GM21717 (cell line): ENCODE measurements at regions not wholly inside any gene's neighbourhood (a gene's known extent, or its start where the extent isn't known, plus 50 kb on each side); places are given as distances from the start of the nearest gene placed in this dataset.
"Not testable (repeated sequence)": the region's sequence is repeated elsewhere in the genome, so short reads cannot be mapped to it uniquely, and the experiment has no call there.

Experiments
- ATAC-seq: cut with Tn5 transposase; IDR thresholded peaks from one replicate; pipeline ENCODE4 v1.9.1; 2021; ENCODE audit warnings: mild to moderate bottlenecking, moderate library complexity; ENCODE audit not compliant: unreplicated experiment

- ATAC-seq = no peak
These were observed 103.0 kb upstream of the NUDT6 start for GRCh38 chr4:123025398-123025797.

GRCh38 chr4:123026015-123026414 is 103.6 kb upstream of the NUDT6 start:
- not testable (repeated sequence) for ATAC-seq

DNA sequence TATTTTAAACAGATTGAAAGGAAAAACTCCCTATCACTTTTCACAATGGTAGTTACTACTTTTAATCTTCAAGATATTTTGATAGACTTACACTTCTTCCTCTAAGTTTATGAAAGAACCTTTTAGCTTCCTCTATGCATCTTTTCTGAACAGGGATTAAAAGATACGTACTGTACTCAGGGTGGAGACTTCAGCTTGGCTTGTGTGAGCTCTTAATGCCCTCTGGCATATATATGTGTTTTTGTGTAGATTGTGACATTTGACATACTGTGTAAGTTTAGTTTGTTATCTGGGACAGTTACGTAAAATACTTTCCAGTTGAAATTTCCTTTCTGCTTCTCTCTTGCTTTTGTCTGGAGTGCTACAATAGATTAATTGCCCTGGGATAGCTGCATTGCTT is 109.3 kb upstream of the NUDT6 start:
- no peak for ATAC-seq

- ATAC-seq = no peak
These were observed 111.6 kb upstream of the NUDT6 start for GRCh38 chr4:123034023-123034422.

DNA sequence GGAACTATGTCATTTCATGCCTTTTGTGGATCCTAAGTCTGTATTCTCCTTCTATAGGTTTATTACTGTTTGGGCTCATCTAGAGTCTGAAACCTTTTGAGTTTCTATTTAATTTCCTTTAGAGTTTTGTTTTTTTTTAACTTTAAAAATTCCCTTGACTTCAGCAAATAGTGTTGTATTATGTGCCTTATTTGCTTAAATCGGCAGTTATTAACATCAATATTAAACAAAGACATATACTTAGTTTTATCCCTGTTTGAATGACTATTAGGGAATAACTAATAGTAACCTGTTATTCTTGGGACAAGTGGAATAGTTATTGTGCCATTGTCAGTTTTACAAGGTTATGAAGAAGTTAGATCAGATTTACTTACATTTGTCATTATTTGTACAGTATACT is 112.8 kb upstream of the NUDT6 start:
- no peak for ATAC-seq

DNA sequence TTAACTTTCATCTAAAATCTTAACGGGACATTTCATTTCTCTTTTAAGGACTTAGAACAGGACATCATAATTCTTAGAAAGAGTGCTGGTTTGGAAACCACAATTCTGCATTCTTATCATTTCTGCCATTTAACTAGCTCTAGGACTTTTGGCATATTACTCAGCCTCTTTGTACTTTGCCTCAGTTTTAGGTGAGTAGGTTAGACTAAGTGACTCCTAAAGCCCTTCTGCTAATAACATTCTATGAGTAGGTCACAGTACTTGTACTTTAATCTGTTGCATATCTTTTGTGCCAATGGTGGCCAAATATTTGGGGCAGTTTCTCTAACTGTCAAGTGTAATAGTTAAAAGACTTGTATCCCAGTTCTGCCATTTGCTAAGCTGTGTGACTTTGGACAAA is 115.4 kb upstream of the NUDT6 start:
- ATAC-seq = no peak

DNA sequence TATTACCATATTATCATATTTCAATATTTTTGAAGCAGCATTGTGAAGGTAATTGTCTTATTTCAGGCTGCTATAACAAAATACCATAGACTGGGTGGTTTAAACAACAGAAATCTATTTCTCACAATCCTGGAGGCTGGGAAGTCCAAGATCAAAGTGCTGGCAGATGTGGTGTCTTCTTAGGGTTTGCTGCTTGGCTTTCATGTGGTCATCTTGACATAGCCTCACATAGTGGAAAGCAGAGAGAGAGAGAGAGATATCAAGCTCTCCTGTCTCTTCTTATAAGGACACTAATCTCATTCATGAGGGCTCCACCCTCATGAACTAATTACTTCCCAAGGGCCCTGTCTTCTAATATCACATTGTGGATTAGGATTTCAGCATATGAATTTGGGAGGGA is 119.7 kb upstream of the NUDT6 start:
- ATAC-seq = no peak

DNA sequence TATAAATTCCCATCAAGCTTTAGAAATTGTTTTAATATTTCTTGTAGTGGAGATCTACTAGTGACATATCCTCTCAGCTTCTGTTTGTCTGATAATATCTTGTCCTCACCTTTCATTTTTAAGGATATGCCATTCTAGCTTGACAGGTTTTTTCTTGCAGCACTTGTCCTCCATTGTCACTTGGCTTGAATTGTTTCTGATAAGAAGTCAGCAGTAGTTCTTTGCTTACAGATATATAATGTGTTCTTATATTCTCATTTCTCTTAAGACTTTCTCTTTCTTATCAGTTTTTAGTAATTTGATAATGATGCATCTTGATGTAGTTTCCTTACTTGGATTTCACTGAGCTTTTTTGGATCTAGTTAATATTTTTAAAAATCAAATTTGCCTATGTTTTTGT is 120.6 kb upstream of the NUDT6 start:
- no peak for ATAC-seq

- ATAC-seq = no peak
These were observed 121.5 kb upstream of the NUDT6 start for GRCh38 chr4:123043793-123044425.

- no peak for ATAC-seq
These were observed 123.7 kb upstream of the NUDT6 start for GRCh38 chr4:123046096-123046495.

DNA sequence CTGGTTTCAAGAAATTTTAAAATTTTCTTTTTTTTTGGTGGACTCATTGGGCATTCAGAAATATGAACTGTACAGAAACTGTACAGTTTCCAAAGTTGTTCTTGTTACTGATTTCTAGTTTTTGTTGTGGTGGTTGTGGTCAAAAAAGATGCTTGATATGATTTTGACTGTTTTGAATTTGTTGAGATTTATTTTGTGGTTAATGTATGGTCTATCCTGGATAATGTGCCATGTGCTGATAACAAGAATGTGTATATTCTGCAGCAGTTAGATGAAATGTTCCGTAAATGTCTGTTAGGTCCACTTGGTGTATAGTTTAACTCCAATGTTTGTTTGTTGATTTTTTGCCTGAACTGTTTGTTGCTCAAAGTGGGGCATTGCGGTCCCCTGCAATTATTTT is 127.6 kb upstream of the NUDT6 start:
- ATAC-seq = no peak

DNA sequence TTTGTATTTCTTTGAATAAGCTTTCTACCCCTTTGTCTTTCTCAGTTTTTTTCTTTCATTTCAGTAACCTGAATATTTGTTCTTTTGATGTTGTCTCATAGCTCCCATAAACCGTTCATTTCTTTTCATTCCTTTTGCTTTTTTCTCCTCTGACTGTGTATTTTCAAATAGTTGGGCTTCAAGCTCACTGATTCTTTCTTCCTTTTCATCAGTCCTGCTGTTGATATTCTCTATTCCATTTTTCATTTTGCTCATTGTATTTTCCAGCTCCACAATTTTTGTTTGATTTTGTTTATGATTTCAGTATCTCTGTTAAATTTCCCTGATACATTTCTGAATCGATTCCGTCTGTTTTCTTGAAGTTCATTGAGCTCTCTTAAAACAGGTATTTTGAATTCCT is 129.6 kb upstream of the NUDT6 start:
- ATAC-seq = no peak

DNA sequence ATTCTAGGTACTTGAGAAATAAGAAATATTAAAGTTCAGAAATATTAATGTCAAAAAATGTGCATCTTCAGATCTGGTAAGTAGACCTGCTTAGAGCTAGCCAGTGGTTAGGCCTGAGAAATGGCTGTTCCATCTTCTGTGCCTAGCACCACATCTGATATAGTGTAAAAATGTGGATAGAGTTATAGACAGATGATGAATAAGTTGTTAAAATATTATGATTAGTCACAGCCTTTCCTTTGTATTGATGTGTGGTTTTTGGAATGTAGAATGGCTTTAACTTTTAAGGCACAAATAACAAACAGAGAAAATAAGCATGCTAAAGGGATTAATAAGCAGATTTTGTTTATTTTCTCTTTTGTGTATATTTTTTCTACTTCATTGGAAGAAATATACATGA is 133.5 kb upstream of the NUDT6 start:
- no peak for ATAC-seq

DNA sequence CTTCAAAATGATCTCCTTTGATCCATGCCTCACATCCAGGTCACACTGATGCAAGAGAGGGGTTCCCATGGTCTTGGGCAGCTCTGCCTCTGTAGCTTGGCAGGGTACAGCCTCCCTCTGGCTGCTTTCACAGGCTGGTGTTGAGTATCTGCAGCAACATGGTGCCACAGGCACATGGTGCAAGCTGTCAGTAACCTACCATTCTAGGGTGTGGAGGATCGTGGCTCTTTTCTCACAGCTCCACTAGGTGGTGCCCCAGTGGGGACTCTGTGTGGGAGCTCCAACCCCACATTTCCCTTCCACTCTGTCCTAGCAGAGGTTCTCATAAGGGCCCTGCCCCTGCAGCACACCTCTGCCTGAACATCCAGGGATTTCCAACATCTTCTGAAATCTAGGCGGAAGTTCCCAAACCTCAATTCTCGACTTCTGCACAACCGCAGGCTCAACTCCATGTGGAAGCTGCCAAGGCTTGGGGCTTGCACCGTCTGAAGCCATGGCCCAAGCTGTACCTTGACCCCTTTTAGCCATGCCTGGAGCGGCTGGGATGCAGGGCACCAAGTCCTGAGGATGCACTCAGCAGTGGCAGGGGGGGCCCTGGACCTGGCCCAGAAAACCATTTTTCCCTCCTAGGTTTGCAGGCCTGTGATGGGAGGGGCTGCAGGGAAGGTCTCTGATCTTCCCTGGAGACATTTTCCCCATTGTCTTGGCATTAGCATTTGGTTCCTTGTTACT is 137.8 kb upstream of the NUDT6 start:
- ATAC-seq = no peak

- ATAC-seq = no peak
These were observed 142.0 kb upstream of the NUDT6 start for GRCh38 chr4:123064390-123064789.

- ATAC-seq = no peak
These were observed 145.7 kb upstream of the NUDT6 start for GRCh38 chr4:123068081-123068480.

GRCh38 chr4:123072060-123072459 is 149.7 kb upstream of the NUDT6 start:
- no peak for ATAC-seq

- peak; percentile 62 for ATAC-seq
These were observed 151.3 kb upstream of the NUDT6 start for GRCh38 chr4:123073650-123074049.

GRCh38 chr4:123077330-123077729 is 154.9 kb upstream of the NUDT6 start:
- ATAC-seq = no peak

- no peak for ATAC-seq
These were observed 159.6 kb upstream of the NUDT6 start for GRCh38 chr4:123081971-123082370.

DNA sequence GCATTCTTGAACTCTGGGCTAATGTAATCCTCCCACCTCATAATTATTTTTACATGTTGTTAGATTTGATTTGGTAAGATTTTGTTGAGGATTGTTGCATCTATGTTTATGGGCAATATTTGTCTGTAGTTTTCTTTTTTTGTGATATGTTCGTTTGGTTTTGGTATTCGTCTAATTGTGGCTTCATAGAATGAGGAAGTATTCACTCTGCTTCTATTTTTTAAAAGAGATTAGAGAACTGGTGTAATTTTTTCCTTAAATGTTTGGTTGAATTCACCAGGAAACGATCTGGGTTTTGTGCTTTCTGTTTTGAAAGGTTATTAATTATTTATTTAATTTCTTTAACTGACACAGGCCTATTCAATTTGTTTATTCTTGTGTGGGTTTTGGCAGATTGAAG is 161.2 kb upstream of the NUDT6 start:
- no peak for ATAC-seq

GRCh38 chr4:123088501-123088900 is 166.1 kb upstream of the NUDT6 start:
- ATAC-seq = no peak

DNA sequence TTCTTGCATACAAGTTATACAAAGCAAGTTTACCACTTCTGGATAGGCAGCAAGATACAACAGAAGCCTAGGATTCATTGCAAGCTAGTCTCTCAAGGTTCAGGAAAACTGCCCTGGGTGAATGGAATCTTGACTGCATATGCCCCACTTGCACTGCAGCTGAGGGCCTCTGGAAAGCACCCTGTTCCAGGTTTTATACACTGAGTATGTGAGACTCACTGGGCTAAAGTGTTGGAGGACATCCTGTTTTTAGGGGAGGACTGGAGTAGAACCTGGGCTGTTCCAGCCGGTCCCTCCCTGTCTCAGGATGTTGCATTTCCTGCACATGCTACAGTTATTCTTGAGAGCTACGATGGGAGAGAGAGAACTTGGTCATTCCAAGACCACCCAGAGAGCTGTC is 168.5 kb upstream of the NUDT6 start:
- ATAC-seq = no peak
